ENCODE measurements at regions not wholly inside any gene's neighbourhood (a gene's known extent, or its start where the extent isn't known, plus 50 kb on each side); places are given as distances from the start of the nearest gene placed in this dataset.

DNA sequence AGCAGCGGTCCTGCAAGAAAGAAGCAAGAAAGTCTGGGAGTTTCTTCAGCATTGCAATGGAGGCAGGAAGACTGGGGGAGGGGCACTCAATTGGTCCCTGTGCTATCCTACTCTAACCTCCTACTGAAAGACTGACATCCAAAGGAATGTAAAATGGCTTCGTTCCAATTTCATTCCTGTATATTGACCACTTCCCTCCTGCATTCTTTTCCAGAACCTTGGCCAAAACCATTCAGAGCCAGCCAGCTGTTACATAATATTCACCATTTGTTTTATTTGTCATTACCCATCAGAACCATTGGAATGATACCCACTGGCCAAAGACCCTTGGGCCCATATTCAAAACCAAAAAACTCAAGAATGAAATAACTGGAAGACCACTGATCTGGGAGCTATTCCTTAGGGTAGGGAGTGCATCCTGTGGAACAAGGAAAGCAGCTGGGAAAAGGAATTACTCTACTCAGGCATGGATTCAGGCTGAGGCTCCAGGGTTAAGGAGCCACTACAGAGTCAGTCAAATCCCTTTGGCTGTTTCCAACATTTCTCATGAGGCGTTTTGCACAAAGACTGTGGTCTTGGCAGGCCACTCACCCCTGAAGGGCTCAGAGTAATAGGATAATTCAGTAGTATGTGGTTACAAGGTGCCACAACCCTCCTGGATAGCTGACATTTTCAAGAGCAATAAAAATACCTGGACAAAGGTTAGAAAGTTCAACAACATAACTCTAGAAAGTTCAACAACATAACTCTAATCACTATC is 148.7 kb upstream of the SLC1A3 start:
- TF ChIP-seq, protein P1, sequence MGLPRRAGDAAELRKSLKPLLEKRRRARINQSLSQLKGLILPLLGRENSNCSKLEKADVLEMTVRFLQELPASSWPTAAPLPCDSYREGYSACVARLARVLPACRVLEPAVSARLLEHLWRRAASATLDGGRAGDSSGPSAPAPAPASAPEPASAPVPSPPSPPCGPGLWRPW (IDR thresholded peaks at IDR 0.05) = no peak
- TF ChIP-seq, protein P2, sequence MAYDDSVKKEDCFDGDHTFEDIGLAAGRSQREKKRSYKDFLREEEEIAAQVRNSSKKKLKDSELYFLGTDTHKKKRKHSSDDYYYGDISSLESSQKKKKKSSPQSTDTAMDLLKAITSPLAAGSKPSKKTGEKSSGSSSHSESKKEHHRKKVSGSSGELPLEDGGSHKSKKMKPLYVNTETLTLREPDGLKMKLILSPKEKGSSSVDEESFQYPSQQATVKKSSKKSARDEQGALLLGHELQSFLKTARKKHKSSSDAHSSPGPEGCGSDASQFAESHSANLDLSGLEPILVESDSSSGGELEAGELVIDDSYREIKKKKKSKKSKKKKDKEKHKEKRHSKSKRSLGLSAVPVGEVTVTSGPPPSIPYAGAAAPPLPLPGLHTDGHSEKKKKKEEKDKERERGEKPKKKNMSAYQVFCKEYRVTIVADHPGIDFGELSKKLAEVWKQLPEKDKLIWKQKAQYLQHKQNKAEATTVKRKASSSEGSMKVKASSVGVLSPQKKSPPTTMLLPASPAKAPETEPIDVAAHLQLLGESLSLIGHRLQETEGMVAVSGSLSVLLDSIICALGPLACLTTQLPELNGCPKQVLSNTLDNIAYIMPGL (CRISPR knock-in tag; IDR thresholded peaks at IDR 0.05; ENCODE audit: borderline replicate concordance) = no peak
- TF ChIP-seq, protein P3, sequence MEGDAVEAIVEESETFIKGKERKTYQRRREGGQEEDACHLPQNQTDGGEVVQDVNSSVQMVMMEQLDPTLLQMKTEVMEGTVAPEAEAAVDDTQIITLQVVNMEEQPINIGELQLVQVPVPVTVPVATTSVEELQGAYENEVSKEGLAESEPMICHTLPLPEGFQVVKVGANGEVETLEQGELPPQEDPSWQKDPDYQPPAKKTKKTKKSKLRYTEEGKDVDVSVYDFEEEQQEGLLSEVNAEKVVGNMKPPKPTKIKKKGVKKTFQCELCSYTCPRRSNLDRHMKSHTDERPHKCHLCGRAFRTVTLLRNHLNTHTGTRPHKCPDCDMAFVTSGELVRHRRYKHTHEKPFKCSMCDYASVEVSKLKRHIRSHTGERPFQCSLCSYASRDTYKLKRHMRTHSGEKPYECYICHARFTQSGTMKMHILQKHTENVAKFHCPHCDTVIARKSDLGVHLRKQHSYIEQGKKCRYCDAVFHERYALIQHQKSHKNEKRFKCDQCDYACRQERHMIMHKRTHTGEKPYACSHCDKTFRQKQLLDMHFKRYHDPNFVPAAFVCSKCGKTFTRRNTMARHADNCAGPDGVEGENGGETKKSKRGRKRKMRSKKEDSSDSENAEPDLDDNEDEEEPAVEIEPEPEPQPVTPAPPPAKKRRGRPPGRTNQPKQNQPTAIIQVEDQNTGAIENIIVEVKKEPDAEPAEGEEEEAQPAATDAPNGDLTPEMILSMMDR (IDR thresholded peaks at IDR 0.05) = no peak
- TF ChIP-seq RFX5 (IDR thresholded peaks at IDR 0.05) (no peak), POLR2A (IDR thresholded peaks at IDR 0.05; ENCODE audit: low read length) (no peak), MAFK (IDR thresholded peaks at IDR 0.05; ENCODE audit: partially characterized antibody) (no peak), ZSCAN20 (CRISPR knock-in tag; IDR thresholded peaks at IDR 0.05) (no peak), CBX2 (IDR thresholded peaks at IDR 0.05; ENCODE audit: borderline replicate concordance, low read depth) (no peak), EP300 (IDR thresholded peaks at IDR 0.05) (no peak), JUN (IDR thresholded peaks at IDR 0.05) (no peak)
- TF ChIP-seq, protein P4, sequence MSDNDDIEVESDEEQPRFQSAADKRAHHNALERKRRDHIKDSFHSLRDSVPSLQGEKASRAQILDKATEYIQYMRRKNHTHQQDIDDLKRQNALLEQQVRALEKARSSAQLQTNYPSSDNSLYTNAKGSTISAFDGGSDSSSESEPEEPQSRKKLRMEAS (IDR thresholded peaks at IDR 0.05) = no peak
